NT2/D1 (cell line): ENCODE measurements at regions not wholly inside any gene's neighbourhood (a gene's known extent, or its start where the extent isn't known, plus 50 kb on each side); places are given as distances from the start of the nearest gene placed in this dataset.

Source experiments
- SUZ12 ChIP-seq: IDR thresholded peaks from 2 replicates; pipeline ENCODE4 v1.6.1; 2011; ENCODE audit not compliant: insufficient read length, insufficient read depth; ENCODE audit errors: extremely low read depth
- ZNF274 ChIP-seq: IDR thresholded peaks from 2 replicates; pipeline ENCODE4 v1.6.1; 2011; ENCODE audit warnings: mild to moderate bottlenecking, low read depth, low read length

DNA sequence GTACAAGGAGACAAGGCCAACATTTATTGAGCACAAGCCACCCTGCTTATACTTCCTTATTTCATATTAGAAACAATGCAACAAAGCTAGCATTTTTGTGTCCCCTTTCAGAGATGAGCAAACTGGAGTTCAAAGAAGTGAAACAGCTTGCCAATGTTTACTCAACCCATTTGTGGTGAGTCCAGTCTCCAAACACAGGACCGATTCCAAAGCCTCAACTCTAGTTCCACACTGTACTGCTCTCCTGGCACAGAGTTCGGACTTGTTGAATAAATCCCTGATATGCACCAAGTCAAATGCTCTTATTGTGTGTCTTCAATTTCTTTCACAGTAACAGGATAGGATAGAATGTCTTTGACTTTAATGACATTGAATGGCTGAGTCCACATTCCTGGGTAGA, 604.8 kb upstream of the BRINP1 start:
- TF ChIP-seq SUZ12 (no peak), ZNF274 (no peak)
